Activated T-cell treated with anti-CD3 and anti-CD28 coated beads, Interleukin-2, amount 50 U/mL, for 1 hour (primary cell): ENCODE measurements at regions not wholly inside any gene's neighbourhood (a gene's known extent, or its start where the extent isn't known, plus 50 kb on each side); places are given as distances from the start of the nearest gene placed in this dataset.

ENCODE experiments used
- DNase-seq: peaks from one replicate; pipeline ENCODE4 v3.0.0-alpha.2; 2020

GRCh38 chr15:38696790-38697495 lies 132.3 kb upstream of the RASGRP1 start:
- no peak for DNase-seq

- DNase-seq = no peak
Measured at GRCh38 chr15:38698254-38698653, 133.6 kb upstream of the RASGRP1 start.

GRCh38 chr15:38699633-38700230 lies 135.1 kb upstream of the RASGRP1 start:
- peak; percentile 67 for DNase-seq

GRCh38 chr15:38701149-38701548 lies 136.5 kb upstream of the RASGRP1 start:
- no peak for DNase-seq

GRCh38 chr15:38702178-38702912 lies 137.7 kb upstream of the RASGRP1 start:
- DNase-seq = no peak

- no peak for DNase-seq
Measured at GRCh38 chr15:38705436-38706219, 141.0 kb upstream of the RASGRP1 start.

GRCh38 chr15:38706956-38707355 lies 142.3 kb upstream of the RASGRP1 start:
- no peak for DNase-seq

- DNase-seq = no peak
Measured at GRCh38 chr15:38707802-38708671, 143.4 kb upstream of the RASGRP1 start.

GRCh38 chr15:38708672-38709180 lies 144.1 kb upstream of the RASGRP1 start:
- no peak for DNase-seq

- DNase-seq = no peak
Measured at GRCh38 chr15:38709196-38709595, 144.6 kb upstream of the RASGRP1 start.

- no peak for DNase-seq
Measured at GRCh38 chr15:38714309-38715072, 149.9 kb upstream of the RASGRP1 start.

- no peak for DNase-seq
Measured at GRCh38 chr15:38720893-38721567, 156.4 kb upstream of the RASGRP1 start.

GRCh38 chr15:38721568-38721945 lies 156.9 kb upstream of the RASGRP1 start:
- DNase-seq = no peak

- no peak for DNase-seq
Measured at GRCh38 chr15:38722236-38722635, 157.6 kb upstream of the RASGRP1 start.

- no peak for DNase-seq
Measured at GRCh38 chr15:38724827-38725226, 160.2 kb upstream of the RASGRP1 start.

- DNase-seq = no peak
Measured at GRCh38 chr15:38726187-38726586, 161.6 kb upstream of the RASGRP1 start.

- no peak for DNase-seq
Measured at GRCh38 chr15:38733331-38733730, 168.7 kb upstream of the RASGRP1 start.

GRCh38 chr15:38740206-38740605 lies 175.6 kb upstream of the RASGRP1 start:
- DNase-seq = no peak

GRCh38 chr15:38743147-38743546 lies 178.5 kb upstream of the RASGRP1 start:
- no peak for DNase-seq

GRCh38 chr15:38745126-38745525 lies 180.5 kb upstream of the RASGRP1 start:
- no peak for DNase-seq

- no peak for DNase-seq
Measured at GRCh38 chr15:38745626-38746025, 181.0 kb upstream of the RASGRP1 start.
